NT2/D1 (cell line): ENCODE measurements at regions not wholly inside any gene's neighbourhood (a gene's known extent, or its start where the extent isn't known, plus 50 kb on each side); places are given as distances from the start of the nearest gene placed in this dataset.

Experiments
- SUZ12 ChIP-seq: IDR thresholded peaks from 2 replicates; pipeline ENCODE4 v1.6.1; 2011; ENCODE audit not compliant: insufficient read length, insufficient read depth; ENCODE audit errors: extremely low read depth
- YY1 ChIP-seq: IDR thresholded peaks from 2 replicates; pipeline ENCODE4 v1.6.1; 2011; ENCODE audit not compliant: insufficient read length, insufficient read depth
- ZNF274 ChIP-seq: IDR thresholded peaks from 2 replicates; pipeline ENCODE4 v1.6.1; 2011; ENCODE audit warnings: mild to moderate bottlenecking, low read depth, low read length

- TF ChIP-seq YY1 (no peak), ZNF274 (no peak), SUZ12 (no peak)
These were observed 88.0 kb upstream of the ZBTB40 start for GRCh38 chr1:22363403-22364325.
